KBM-7 (cell line): ENCODE measurements at regions not wholly inside any gene's neighbourhood (a gene's known extent, or its start where the extent isn't known, plus 50 kb on each side); places are given as distances from the start of the nearest gene placed in this dataset.

Experiments
- DNase-seq: peaks from one replicate; pipeline ENCODE4 v3.0.0-alpha.2; 2015
- in situ Hi-C: fragments of 300-500 bp; cut with MboI; formaldehyde crosslinking; loops from 2 replicates; pipeline ENCODE4 v1.14.3; 2020; ENCODE audit warnings: low sequenced_read_pairs, low pct_unique_long_range_greater_than_20kb, mixed read lengths

DNA sequence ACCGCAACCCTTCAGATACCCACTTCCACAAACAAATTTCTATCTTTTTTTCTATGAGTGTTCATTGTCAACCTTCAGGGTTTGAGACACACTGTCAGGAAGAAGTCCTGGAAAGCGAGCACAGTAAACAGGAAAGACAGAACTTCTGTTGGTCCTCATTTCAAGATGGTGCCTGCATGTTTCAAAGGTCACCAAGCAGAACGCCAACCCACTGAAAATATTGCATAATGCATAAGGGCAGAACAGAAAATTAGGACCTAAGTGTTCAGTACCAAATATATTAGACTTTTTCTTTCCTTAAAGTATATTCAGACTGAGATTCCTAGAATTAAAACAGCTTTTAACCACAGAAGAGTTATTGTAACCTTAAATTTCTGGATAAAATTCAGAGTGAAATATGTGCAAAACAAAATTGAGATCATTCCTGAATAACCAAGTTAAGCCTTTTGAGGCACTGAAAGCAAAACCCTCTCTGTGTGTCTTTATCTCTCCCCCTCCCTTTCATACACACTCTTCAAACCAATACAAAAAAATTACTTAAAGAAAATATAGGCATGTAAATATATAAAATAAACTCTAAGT lies 387.8 kb upstream of the THBS1 start:
- in situ Hi-C loops = no loop called here

DNA sequence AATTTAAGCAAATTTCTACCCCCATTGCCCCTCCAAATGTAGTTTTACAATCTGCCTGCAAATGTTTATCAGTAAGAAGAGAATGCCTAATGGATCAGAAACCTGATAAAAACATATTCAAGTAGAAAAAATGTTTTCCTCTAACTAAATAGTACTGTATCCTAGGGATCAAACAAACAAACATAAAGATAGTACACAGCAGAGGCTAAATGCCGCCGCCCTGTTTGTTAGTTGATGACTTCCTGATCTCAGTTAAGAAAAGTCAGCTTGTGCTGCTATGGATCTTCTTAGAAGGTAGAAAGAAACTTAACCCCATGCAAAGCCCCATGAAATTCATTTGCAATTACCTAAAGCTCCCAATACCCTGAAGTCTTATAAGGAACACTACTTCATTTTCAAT lies 387.3 kb upstream of the THBS1 start:
- in situ Hi-C loops = no loop called here
- no peak for DNase-seq

More for the DNA sequence above, 387.8 kb upstream of the THBS1 start:
- no peak for DNase-seq

DNA sequence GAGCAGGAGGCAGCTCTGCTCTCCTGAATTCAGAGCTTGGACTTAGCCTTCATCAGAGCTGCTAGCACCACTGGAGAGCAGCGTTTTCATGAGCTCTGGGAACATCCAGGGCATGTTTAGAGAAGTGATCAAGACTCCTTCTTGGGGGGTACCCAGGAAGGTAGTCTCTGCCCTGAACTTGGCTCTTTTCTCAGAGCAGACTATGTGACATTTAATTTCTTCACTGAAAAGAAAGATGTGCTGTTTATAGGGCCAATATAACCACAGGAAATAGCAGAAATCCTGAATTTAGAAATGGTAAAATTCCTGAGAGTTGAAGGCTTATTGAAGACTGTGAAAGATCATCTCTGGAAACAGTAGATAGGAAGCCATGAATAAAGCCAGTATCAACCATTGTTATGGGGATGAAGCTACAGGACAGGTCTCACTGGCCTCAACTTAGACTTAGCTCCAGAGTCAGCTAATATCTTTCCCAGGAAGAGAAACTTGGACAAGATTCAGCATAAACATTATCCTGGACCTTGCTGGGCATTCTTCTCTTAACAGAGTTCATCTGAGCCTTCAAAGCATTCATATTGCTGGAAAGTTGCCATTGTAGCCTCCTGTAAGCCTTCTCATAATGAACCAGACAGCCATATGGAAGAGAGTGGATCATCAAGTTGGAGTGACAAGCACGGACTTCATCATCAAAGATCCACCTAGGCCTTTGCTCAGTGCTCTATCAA lies 386.6 kb upstream of the THBS1 start:
- in situ Hi-C loops = no loop called here
- no peak for DNase-seq

DNA sequence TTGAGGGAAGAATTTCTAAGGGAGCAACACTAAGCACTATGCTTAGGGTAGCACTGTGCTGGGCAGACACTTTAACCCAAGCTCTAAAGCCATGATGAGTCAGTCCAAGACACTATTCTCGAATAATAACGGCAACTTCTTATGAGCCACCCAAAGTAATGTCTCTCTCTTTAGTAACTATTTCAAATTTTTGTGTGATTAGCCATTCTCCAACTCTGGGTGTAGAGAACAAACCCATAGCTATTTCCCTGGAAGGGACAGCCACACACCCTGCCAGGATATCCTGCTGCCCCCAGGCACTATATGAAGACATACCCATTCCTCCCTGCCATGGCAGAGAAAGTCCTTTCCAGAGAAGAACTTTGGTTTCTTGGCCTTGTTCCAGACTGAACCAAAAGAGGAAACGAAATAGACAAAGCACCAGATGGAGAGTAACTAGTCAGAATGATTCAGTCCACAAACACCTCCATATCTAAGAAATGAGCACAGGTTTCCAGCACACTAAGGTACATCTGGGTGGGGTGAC lies 384.9 kb upstream of the THBS1 start:
- no peak for DNase-seq
- in situ Hi-C loops = no loop called here

DNA sequence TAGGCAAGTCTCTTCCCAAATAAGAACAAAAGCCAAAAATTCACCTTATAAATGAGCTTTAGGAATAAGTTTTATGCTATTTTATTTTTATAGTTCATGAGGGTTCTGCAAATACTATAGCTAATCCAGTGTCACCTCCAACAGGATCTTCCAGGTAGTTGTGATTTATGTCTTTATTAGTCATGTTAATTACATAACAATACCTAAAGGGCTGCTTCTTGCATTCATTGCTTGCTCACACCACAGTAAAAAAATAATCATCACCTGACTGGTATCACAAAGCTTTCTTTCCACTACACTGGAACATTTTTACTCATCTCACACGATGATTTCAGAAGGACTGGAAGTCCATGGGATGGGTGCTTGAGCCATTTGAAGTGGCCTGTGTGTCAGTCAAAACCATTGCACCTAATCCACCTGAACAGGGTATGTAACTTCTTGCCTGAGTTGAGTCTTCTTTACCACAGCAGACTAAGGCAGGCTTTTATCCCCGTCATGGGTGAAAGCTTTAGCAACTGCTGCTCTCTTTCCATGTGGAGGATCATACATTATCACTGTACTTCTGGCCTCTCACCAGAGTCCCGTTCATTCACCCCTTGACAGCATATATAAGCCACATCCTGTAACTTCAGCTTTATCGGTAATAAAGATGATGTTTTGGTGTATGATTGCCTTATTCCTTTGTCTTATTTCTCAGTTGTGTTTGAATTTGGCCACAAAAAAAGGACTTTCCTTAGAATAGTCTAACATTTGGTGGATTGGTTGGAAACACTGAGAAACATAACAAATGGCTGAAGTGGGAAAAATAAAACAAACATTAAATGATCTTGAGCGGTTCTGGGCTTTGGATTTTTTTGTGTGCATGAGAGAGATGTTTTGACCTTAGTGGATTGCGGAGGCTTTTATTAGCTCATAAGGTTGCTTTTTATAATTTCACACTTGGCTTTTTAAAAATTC lies 382.6 kb upstream of the THBS1 start:
- in situ Hi-C loops = no loop called here
- no peak for DNase-seq

DNA sequence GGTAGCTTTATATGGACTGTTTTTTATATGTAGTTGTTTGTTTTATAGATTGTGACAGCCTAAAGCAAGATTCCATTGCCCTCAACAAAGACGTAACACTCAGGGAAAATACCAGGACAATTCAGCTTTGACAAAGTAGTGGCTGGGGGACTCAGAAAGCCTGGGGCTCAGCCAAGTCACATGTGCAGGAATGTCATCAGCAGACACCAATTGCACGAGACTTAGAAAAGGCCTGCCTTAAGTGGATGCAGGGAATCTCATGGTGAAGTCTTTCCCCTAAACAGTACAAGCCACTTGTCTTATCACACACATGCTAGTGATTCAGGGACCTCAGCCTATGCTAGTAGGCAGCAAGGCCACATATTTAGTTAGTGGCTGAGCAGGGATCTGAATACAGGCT lies 381.8 kb upstream of the THBS1 start:
- in situ Hi-C loops = no loop called here
- no peak for DNase-seq

DNA sequence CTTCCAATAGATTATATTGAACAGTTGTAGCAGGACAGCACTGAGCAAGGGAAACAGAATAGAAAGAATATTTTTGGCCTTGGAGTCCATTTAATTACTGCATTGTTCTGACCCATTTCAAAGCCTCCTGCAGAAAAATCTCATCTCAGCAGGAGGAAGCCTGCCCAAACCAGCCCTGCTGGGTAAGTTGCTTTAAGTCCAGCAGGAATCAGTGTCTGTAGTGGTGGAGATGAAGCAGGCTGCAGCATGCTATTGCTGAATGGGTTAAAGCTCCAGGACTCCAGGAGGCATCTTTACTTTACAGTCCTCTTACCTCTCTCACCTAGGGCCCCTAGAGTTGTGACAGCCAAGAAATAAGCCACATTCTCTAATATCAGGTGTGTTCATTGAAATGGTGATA lies 380.3 kb upstream of the THBS1 start:
- in situ Hi-C loops = no loop called here
- DNase-seq = no peak

DNA sequence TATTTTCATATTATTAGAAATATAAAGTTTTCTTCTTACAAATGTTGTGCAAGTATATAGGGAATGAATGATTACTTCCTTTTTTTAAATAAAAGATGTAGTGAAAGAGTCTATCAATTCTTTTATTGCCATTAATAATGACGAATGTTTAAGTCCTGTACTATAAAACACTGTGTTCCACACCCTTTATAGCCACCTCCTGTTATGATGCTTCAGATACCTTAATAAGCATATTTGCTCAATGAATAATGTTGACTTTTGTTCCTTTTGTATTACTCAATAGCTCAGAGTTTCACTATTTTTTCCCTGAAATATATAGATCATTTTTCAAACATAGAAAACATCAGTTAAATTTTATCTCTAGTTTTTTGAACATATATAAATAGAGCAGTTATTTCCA lies 378.2 kb upstream of the THBS1 start:
- in situ Hi-C loops = no loop called here
- DNase-seq = no peak

DNA sequence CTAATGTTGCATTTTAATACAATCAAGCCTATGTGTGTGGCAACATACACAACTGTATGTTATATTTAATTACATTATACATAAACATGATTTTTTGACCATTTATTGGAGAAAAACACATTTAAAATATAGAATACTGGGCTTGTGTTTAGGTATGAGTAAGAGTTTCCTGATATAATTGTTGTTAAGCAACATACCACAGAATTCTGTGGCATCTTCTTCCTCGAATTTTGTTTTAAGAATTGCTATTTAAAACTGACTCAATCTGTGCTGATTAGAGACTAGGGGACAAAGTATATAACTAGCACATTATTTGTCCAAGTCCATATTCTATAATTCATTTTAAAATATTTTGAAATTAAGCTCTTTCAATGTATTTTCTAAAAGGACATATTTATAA lies 376.8 kb upstream of the THBS1 start:
- in situ Hi-C loops = no loop called here
- no peak for DNase-seq

DNA sequence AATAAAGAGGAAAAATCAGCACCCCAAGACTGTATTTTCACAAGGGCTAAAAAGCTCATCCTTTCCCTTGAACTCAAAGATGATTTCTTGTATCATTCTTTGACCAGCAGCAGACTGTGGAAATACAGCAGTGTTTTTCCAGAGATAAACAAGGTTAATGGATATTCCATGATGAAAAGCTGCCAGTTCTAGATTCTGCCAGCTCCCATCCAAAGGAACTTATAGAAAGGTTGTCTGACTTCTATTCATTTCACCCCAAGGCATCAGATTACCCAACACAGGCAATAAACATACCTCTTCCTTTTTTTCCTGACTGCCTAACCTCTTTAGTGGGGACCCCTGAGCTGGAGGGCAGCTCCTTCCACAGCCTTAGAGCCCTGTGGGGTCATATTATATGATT lies 375.8 kb upstream of the THBS1 start:
- no peak for DNase-seq
- in situ Hi-C loops = no loop called here

DNA sequence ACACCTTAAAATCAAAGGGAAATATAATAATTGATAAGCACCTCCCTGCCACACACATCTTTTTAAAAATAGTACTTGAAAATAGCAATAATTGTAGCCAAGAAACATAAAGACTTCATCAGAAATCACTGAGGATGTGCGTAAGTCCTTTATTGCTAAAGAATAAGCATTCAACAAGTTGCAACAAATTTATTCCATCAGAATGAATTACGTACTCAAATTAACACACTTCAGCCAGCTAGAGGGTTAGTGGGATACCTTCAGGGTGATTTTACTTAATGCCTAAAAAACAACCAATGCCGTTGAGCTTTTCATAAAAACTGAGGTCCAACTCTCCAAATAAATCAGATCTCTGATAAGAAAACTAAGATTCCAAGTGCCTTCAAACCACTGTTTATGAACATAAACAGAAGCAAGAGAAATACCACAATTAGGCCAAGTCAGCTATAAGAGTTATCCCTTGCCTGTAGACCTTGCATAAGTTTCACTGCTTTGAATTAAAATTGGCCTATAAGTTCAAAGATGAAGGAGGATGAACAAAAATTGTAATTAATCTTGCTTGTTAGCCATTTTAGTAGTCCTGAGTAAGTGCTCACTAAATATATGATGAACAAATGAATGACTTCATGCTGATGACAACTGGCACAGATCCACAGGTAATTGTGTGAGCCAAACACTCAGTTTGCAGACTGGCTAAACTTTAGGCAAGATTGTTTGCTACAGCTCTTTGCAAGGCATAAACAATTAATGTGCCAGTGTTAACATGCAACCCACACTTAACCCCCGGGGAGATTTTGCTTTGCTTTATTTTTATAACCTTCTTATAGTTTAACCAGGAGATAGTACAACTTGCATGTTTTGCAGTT lies 375.1 kb upstream of the THBS1 start:
- DNase-seq = no peak
- in situ Hi-C loops = no loop called here

DNA sequence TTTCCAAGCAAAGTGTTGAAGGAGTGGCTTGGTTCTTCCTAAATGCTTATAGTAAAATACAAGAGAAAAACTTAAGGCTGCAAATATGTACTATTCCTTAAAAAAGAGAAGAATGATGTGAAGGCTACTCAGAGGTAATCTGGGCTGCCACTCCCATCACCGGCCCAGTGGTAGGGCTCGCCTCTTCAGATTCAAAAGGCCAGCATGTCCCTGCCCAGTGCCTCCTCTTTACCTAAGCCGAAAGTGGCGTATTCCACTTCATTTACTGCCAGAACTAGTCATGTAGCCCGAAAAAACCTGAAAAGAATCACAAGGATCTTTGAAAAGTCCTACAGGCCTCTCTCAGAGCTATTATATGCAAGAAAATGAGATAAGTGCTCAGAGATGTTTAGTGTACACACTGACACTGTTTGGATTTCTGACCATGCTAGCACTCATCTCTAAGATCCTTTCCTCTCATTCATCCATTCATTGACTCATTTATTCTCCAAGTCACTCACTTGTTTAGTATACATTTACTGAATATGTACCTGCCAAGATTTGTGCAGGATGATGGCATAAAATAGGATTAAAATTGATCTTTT lies 373.3 kb upstream of the THBS1 start:
- in situ Hi-C loops = no loop called here
- DNase-seq = no peak

DNA sequence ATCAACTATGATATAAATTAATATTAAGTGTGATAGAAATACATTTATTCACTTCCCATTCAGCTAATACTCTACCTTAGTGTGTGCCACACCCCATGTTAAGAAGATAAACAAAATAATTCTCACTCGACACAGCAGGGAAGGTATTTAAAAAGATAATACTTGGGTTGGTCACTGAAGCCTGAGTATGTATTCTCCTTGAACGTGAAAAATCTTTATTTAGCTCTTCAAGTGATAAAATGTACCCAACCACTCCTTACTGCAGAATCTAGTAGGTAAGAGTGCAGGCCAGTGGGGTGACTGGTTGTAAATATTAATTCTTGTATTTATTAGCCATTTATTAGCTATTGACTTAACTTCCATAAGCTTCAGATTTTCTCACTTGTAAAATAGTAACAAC lies 372.7 kb upstream of the THBS1 start:
- in situ Hi-C loops = no loop called here
- DNase-seq = no peak

DNA sequence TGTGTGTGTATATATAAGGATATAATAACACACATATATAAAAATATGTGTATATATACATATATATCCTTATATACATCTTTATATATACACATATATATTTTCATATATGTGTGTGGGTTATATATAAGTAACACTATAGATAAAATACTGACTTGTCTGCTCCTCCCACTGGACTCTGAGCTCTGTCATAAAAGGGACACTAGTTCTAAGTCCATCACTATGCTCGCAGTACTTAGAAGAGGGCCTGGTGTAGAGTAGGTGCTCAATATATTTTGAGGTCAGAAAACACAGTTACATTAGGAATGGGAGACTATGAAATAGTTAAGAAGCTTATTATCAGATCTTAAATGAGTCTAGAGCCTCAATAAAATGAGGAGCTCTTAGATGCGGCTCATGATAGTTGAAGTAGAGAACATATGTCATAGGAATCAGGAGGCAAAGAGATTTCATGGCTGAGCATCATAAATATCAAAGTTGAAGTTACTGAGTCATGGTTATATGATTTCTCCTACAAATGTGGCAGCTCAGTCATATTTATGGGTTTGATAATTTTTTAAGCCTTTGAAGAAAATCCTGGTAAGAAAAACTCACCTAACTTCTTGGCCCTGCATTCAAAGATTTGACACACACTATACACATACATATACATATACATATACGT lies 371.2 kb upstream of the THBS1 start:
- DNase-seq = no peak
- in situ Hi-C loops = no loop called here

DNA sequence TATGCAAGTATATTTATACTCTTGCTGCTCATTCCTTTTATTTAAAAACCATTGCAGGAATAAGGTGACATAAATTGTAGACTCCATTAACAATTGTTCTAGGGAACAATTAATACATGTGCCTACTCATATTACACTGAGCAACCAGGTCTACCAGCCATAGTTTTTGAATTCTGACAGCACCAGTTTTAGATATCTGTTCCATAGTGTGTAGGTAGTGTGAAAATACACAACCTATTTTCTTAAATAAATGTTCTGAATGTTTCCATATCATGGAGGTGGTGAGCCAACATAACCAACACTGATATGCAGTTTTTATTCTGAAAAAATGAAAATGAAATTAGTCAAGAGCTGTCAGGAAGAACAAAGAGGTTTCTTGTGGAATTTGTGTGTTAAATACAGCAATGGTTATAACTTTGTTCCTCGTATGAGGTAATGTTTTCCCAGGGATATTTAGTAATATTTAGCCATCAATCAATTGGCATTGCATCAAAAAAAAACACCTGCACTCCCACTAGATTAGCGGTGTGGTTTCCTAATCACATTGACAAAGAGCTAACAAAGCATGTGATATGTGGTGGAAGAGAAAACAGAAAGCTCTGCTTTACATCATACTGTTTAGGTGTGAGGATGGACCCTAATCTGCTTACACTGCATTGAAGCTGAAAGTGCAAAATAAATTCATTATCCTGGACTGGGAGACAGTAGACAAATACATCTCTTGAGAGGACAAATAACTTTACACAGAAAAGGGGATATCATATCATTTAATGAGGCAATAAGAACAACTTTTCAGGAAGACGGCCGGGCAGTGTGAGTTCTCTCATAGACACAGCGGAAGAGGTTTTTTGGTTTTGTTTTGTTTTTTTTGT lies 369.5 kb upstream of the THBS1 start:
- DNase-seq = no peak
- in situ Hi-C loops = no loop called here

DNA sequence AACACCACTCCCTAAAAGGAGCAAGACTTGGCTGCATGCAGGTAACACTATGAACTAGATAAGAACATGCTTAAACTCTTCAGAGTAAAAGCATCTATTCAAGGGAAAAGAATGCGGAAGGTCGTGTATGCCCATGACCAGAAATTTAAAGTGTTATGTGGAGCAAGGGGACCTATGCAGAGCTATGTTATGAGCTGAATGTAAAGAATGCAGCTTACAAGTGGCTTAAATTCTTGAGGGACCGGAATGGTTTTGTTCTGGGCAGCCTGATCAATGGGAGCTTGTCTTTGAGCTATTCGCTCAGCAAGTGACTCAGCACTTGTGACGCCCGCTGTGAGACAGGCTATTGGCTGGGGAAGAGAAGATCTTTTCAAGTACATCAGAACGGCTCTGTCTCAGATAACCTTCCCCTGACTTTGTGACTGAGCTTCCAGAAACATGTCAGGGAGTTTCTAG lies 367.5 kb upstream of the THBS1 start:
- in situ Hi-C loops = no loop called here
- DNase-seq = no peak

DNA sequence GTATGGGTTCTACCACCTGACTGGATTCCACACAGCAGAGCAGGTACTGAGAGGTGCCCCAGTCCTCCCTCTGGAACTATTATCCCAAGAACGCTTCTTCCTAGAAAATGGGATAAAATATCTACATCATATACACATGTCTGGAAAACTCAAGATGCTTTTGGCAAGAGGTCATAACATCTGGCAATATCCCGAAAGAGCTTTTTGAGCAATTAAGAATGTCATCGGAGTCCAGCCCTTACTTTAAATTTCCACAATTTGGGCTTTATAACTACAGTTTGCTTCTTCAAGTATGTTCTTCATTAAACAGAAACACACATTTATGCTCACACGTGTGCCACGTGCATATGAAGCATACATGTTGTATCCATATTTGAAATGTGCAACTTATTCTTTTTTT lies 365.9 kb upstream of the THBS1 start:
- in situ Hi-C loops = no loop called here
- DNase-seq = no peak
